Activated CD8-positive, alpha-beta memory T cell treated with anti-CD3 and anti-CD28 coated beads, Interleukin-2, amount 10 ng/mL, durations not matched to agents 7 days and 5 days (primary cell): ENCODE measurements at regions not wholly inside any gene's neighbourhood (a gene's known extent, or its start where the extent isn't known, plus 50 kb on each side); places are given as distances from the start of the nearest gene placed in this dataset.

ENCODE experiments used
- ATAC-seq: fragments of 150-1000 bp; cut with Tn5 transposase; one replicate; pipeline ENCODE4 v1.10.0; 2021; ENCODE audit warnings: moderate library complexity
- CTCF ChIA-PET: fragments of 350-600 bp; sonication (Branson Sonifier 250); formaldehyde crosslinking; loops from one replicate; lab custom pipeline; 2021; ENCODE audit warnings: antibody characterized with exemption; lab: Charles Lee
- DNase-seq: peaks from one replicate; pipeline ENCODE4 v3.0.0-alpha.2; 2020
- H3K27ac Mint-ChIP-seq: one replicate; pipeline ENCODE4 v1.8.0; 2021; ENCODE audit warnings: mild to moderate bottlenecking, mixed read lengths
- H3K27me3 Mint-ChIP-seq: one replicate; pipeline ENCODE4 v1.8.0; 2021; ENCODE audit warnings: mixed read lengths
- H3K36me3 Mint-ChIP-seq: one replicate; pipeline ENCODE4 v1.8.0; 2021; ENCODE audit warnings: mild to moderate bottlenecking, mixed read lengths
- H3K4me1 Mint-ChIP-seq: one replicate; pipeline ENCODE4 v1.8.0; 2021; ENCODE audit warnings: mixed read lengths
- H3K4me3 Mint-ChIP-seq: one replicate; pipeline ENCODE4 v1.8.0; 2021; ENCODE audit warnings: mild to moderate bottlenecking, moderate library complexity, mixed read lengths
- H3K9me3 Mint-ChIP-seq: one replicate; pipeline ENCODE4 v1.8.0; 2022; ENCODE audit warnings: low read depth, mixed read lengths

- Mint-ChIP-seq H3K27me3 (peaks cover 5% of the 10 kb centered on the region), H3K27ac (no peak overlapping the region), H3K4me3 (no peak overlapping the region), H3K36me3 (no peaks in the 10 kb centered on the region), H3K4me1 (no peaks in the 10 kb centered on the region), H3K9me3 (no peaks in the 10 kb centered on the region)
- no peak for DNase-seq
- no peak for ATAC-seq
- CTCF ChIA-PET = no interaction called here
Observed at GRCh38 chr3:104610730-104611652, 755.7 kb upstream of the ALCAM start.

- DNase-seq = no peak
- no peak for ATAC-seq
- Mint-ChIP-seq H3K27ac (no peak overlapping the region), H3K4me1 (no peaks in the 10 kb centered on the region), H3K27me3 (peaks cover 5% of the 10 kb centered on the region), H3K9me3 (no peaks in the 10 kb centered on the region), H3K36me3 (no peaks in the 10 kb centered on the region), H3K4me3 (no peak overlapping the region)
- CTCF ChIA-PET = no interaction called here
Observed at GRCh38 chr3:104612218-104612617, 754.5 kb upstream of the ALCAM start.

GRCh38 chr3:104614564-104614963 lies 752.1 kb upstream of the ALCAM start:
- CTCF ChIA-PET = no interaction called here
- H3K9me3 Mint-ChIP-seq = no peaks in the 10 kb centered on the region
- H3K27ac Mint-ChIP-seq = no peak overlapping the region
- no peaks in the 10 kb centered on the region for H3K36me3 Mint-ChIP-seq
- H3K4me3 Mint-ChIP-seq = no peak overlapping the region
- no peaks in the 10 kb centered on the region for H3K4me1 Mint-ChIP-seq
- DNase-seq = no peak
- no peak for ATAC-seq
- no peaks in the 10 kb centered on the region for H3K27me3 Mint-ChIP-seq

GRCh38 chr3:104628185-104628789 lies 738.4 kb upstream of the ALCAM start:
- Mint-ChIP-seq H3K4me1 (no peaks in the 10 kb centered on the region), H3K27me3 (peaks cover 2% of the 10 kb centered on the region), H3K4me3 (no peak overlapping the region), H3K9me3 (no peaks in the 10 kb centered on the region), H3K27ac (no peak overlapping the region), H3K36me3 (no peaks in the 10 kb centered on the region)
- ATAC-seq (no peak), DNase-seq (no peak)
- CTCF ChIA-PET = no interaction called here

GRCh38 chr3:104629038-104629437 lies 737.7 kb upstream of the ALCAM start:
- Mint-ChIP-seq H3K36me3 (no peaks in the 10 kb centered on the region), H3K4me3 (no peak overlapping the region), H3K27me3 (peaks cover 2% of the 10 kb centered on the region), H3K9me3 (no peaks in the 10 kb centered on the region), H3K4me1 (no peaks in the 10 kb centered on the region), H3K27ac (no peak overlapping the region)
- DNase-seq (no peak), ATAC-seq (no peak)
- CTCF ChIA-PET = no interaction called here

- H3K27me3 Mint-ChIP-seq = peaks cover under 1% of the 10 kb centered on the region
- no peaks in the 10 kb centered on the region for H3K4me1 Mint-ChIP-seq
- H3K27ac Mint-ChIP-seq = no peak overlapping the region
- no peaks in the 10 kb centered on the region for H3K36me3 Mint-ChIP-seq
- H3K4me3 Mint-ChIP-seq = no peak overlapping the region
- CTCF ChIA-PET = no interaction called here
- DNase-seq (no peak), ATAC-seq (no peak)
- no peaks in the 10 kb centered on the region for H3K9me3 Mint-ChIP-seq
Observed at GRCh38 chr3:104631254-104631653, 735.5 kb upstream of the ALCAM start.

GRCh38 chr3:104632521-104632920 lies 734.2 kb upstream of the ALCAM start:
- H3K4me3 Mint-ChIP-seq = no peak overlapping the region
- no peak overlapping the region for H3K27ac Mint-ChIP-seq
- H3K36me3 Mint-ChIP-seq = no peaks in the 10 kb centered on the region
- CTCF ChIA-PET = no interaction called here
- no peaks in the 10 kb centered on the region for H3K4me1 Mint-ChIP-seq
- no peak for DNase-seq
- ATAC-seq = no peak
- no peaks in the 10 kb centered on the region for H3K27me3 Mint-ChIP-seq
- no peaks in the 10 kb centered on the region for H3K9me3 Mint-ChIP-seq

- ATAC-seq = no peak
- H3K27ac Mint-ChIP-seq = no peak overlapping the region
- H3K4me1 Mint-ChIP-seq = no peaks in the 10 kb centered on the region
- no peaks in the 10 kb centered on the region for H3K27me3 Mint-ChIP-seq
- H3K4me3 Mint-ChIP-seq = no peak overlapping the region
- H3K36me3 Mint-ChIP-seq = no peaks in the 10 kb centered on the region
- CTCF ChIA-PET = no interaction called here
- no peaks in the 10 kb centered on the region for H3K9me3 Mint-ChIP-seq
- DNase-seq = no peak
Observed at GRCh38 chr3:104632947-104633346, 733.8 kb upstream of the ALCAM start.

GRCh38 chr3:104635872-104636580 lies 730.7 kb upstream of the ALCAM start:
- no peak for ATAC-seq
- CTCF ChIA-PET = no interaction called here

GRCh38 chr3:104642827-104643226 lies 723.9 kb upstream of the ALCAM start:
- Mint-ChIP-seq H3K27ac (no peak overlapping the region), H3K4me1 (no peaks in the 10 kb centered on the region), H3K36me3 (no peaks in the 10 kb centered on the region), H3K27me3 (no peaks in the 10 kb centered on the region), H3K4me3 (no peak overlapping the region), H3K9me3 (peaks cover 2% of the 10 kb centered on the region)
- CTCF ChIA-PET = no interaction called here
- DNase-seq = no peak
- ATAC-seq = no peak

More at GRCh38 chr3:104635872-104636580, 730.7 kb upstream of the ALCAM start:
- peaks cover 2% of the 10 kb centered on the region for H3K9me3 Mint-ChIP-seq
- no peaks in the 10 kb centered on the region for H3K36me3 Mint-ChIP-seq
- no peaks in the 10 kb centered on the region for H3K4me1 Mint-ChIP-seq
- no peaks in the 10 kb centered on the region for H3K27me3 Mint-ChIP-seq
- no peak for DNase-seq
- H3K4me3 Mint-ChIP-seq = no peak overlapping the region
- H3K27ac Mint-ChIP-seq = no peak overlapping the region

- no peaks in the 10 kb centered on the region for H3K36me3 Mint-ChIP-seq
- no peak overlapping the region for H3K27ac Mint-ChIP-seq
- no peak for ATAC-seq
- no peak overlapping the region for H3K4me3 Mint-ChIP-seq
- no peak for DNase-seq
- no peaks in the 10 kb centered on the region for H3K27me3 Mint-ChIP-seq
- no peaks in the 10 kb centered on the region for H3K4me1 Mint-ChIP-seq
- no peaks in the 10 kb centered on the region for H3K9me3 Mint-ChIP-seq
- CTCF ChIA-PET = no interaction called here
Observed at GRCh38 chr3:104646196-104646595, 720.5 kb upstream of the ALCAM start.

- Mint-ChIP-seq H3K4me1 (no peaks in the 10 kb centered on the region), H3K27ac (no peak overlapping the region), H3K36me3 (no peaks in the 10 kb centered on the region)
Observed at GRCh38 chr3:104648823-104649222, 717.9 kb upstream of the ALCAM start.

GRCh38 chr3:104669083-104669482 lies 697.6 kb upstream of the ALCAM start:
- no peaks in the 10 kb centered on the region for H3K9me3 Mint-ChIP-seq
- no peak overlapping the region for H3K27ac Mint-ChIP-seq
- H3K27me3 Mint-ChIP-seq = no peaks in the 10 kb centered on the region
- DNase-seq (no peak), ATAC-seq (no peak)
- no peaks in the 10 kb centered on the region for H3K36me3 Mint-ChIP-seq
- CTCF ChIA-PET = no interaction called here
- H3K4me3 Mint-ChIP-seq = no peak overlapping the region
- no peaks in the 10 kb centered on the region for H3K4me1 Mint-ChIP-seq

More at GRCh38 chr3:104648823-104649222, 717.9 kb upstream of the ALCAM start:
- CTCF ChIA-PET = no interaction called here
- no peaks in the 10 kb centered on the region for H3K9me3 Mint-ChIP-seq
- ATAC-seq (no peak), DNase-seq (no peak)
- H3K27me3 Mint-ChIP-seq = no peaks in the 10 kb centered on the region
- no peak overlapping the region for H3K4me3 Mint-ChIP-seq
